ENCODE measurements at regions not wholly inside any gene's neighbourhood (a gene's known extent, or its start where the extent isn't known, plus 50 kb on each side); places are given as distances from the start of the nearest gene placed in this dataset.

DNA sequence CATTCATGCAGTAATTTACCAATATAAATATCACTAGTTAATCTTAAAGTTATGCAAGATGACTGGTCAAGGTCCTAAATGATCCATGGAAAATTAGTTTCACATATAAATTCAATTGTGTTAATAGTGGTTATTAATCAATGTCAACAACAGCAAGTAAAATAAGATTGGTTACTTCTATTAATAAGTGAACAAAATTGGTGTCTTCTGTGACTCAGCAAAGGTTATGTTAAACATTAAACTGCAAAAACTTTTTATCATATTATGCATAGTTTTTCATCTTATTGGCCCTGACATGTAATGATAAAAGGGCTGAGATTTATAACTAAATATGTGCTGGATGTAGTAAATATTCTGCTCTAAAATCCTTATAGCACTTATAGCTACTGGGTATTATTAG lies 359.0 kb upstream of the UBE2E3 start:
- TF ChIP-seq, protein P1, sequence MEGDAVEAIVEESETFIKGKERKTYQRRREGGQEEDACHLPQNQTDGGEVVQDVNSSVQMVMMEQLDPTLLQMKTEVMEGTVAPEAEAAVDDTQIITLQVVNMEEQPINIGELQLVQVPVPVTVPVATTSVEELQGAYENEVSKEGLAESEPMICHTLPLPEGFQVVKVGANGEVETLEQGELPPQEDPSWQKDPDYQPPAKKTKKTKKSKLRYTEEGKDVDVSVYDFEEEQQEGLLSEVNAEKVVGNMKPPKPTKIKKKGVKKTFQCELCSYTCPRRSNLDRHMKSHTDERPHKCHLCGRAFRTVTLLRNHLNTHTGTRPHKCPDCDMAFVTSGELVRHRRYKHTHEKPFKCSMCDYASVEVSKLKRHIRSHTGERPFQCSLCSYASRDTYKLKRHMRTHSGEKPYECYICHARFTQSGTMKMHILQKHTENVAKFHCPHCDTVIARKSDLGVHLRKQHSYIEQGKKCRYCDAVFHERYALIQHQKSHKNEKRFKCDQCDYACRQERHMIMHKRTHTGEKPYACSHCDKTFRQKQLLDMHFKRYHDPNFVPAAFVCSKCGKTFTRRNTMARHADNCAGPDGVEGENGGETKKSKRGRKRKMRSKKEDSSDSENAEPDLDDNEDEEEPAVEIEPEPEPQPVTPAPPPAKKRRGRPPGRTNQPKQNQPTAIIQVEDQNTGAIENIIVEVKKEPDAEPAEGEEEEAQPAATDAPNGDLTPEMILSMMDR (IDR thresholded peaks at IDR 0.05; ENCODE audit: insufficient read depth, low read length, missing control alignments): no peak
- H3K4me3 ChIP-seq (ENCODE audit: low read depth, low read length): no peak overlapping the region
- ChIA-PET CTCF (no interaction called here), POLR2A (interaction anchor here (1.0 kb wide), 1 partner anchor 359 kb away, joined by 3 read pairs; the partner anchor contains the start of gene UBE2E3)
- no peak for DNase-seq (ENCODE audit: low read depth, low spot score)

DNA sequence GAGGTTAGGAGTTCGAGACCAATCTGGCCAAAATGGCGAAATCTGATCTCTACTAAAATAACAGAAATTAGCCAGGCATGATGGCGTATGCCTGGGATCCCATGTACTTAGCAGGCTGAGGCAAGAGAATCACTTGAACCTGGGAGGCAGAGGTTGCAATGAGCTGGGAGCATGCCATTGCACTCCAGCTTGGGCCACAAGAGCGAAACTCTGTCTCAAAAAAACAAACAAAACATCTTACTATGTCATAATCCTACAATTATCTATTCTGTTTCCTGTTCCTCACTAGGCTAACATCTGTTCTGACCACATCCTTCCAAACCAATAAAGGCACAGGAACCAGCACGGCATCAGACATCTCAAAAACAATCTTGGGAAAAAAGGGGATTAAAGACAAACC lies 361.8 kb upstream of the UBE2E3 start:
- H3K4me3 ChIP-seq (ENCODE audit: low read depth, low read length): no peak overlapping the region
- ChIA-PET POLR2A (no interaction called here), CTCF (interaction anchor here (1.7 kb wide), 1 partner anchor 15 kb away, joined by 4 read pairs; no protein-coding TSS in a partner anchor)
- no peak for DNase-seq (ENCODE audit: low read depth, low spot score)
- TF ChIP-seq, protein P1 (IDR thresholded peaks at IDR 0.05; ENCODE audit: insufficient read depth, low read length, missing control alignments): no peak

DNA sequence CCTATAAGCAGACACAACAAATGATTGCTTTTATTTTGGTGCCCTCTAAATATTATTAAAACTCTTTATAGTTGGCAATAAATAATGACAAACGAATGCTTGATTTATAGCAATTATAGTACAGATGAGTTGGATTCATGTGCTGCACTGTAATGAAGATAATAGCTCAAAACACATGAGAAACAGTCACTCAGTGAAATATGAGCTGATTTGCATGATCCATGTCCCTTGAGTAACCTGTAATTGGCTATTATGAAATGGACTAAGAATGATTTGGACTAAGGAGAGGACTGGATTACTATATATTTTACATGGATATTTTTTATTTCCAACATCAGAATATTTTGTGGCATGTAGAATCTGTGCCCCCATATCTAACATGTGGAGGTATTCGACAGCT lies 365.6 kb upstream of the UBE2E3 start:
- CTCF ChIA-PET: interaction anchor here (1.0 kb wide), 1 partner anchor 13 kb away, joined by 3 read pairs; no protein-coding TSS in a partner anchor

DNA sequence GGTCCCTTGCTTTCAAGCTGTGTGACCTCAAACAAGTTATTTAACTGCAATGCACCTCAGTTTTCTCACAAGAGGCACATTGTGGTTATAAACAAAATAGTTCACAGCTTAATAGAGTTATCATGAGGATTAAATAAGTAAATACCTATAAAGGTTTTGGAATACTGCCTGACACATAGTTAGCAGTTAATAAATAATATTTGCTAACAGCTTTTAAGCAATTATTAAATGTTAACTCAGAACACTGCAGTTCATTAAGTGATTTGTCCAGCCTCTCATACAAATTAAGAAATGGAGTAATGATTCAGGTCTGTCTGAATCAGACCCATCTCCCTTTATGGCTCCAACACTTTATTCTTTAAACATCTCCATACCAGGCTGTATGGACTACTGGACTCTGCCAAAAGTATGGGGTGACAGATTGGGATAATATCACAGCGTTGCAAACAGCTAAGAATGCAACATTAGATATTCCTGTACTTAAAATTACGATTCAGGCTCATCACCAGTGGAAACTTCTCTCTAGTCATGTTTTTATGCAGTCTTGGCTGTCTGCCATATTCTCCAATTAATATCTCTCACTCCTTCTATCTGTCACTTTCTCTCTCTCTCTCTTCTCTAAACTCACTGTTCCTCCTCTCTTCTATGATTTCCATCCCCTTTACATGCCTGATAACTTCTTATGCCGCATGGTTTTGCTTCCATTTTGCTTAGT lies 370.6 kb upstream of the UBE2E3 start:
- ChIA-PET CTCF (interaction anchor here (0.7 kb wide), 1 partner anchor 455 kb away, joined by 3 read pairs; no protein-coding TSS in a partner anchor), POLR2A (no interaction called here)
- DNase-seq (ENCODE audit: low read depth, low spot score): no peak
- no peak overlapping the region for H3K4me3 ChIP-seq (ENCODE audit: low read depth, low read length)
- TF ChIP-seq, protein P1 (IDR thresholded peaks at IDR 0.05; ENCODE audit: insufficient read depth, low read length, missing control alignments): no peak

More for the DNA sequence above, 365.6 kb upstream of the UBE2E3 start:
- TF ChIP-seq, protein P1 (IDR thresholded peaks at IDR 0.05; ENCODE audit: insufficient read depth, low read length, missing control alignments): no peak
- no peak overlapping the region for H3K4me3 ChIP-seq (ENCODE audit: low read depth, low read length)
- POLR2A ChIA-PET: no interaction called here
- DNase-seq (ENCODE audit: low read depth, low spot score): no peak

- DNase-seq (ENCODE audit: low read depth, low spot score): no peak
- TF ChIP-seq, protein P1 (IDR thresholded peaks at IDR 0.05; ENCODE audit: insufficient read depth, low read length, missing control alignments): no peak
- CTCF ChIA-PET: no interaction called here
- H3K4me3 ChIP-seq (ENCODE audit: low read depth, low read length): no peak overlapping the region
- POLR2A ChIA-PET: no interaction called here
These were observed 372.8 kb upstream of the UBE2E3 start for GRCh38 chr2:180607514-180608049.

DNA sequence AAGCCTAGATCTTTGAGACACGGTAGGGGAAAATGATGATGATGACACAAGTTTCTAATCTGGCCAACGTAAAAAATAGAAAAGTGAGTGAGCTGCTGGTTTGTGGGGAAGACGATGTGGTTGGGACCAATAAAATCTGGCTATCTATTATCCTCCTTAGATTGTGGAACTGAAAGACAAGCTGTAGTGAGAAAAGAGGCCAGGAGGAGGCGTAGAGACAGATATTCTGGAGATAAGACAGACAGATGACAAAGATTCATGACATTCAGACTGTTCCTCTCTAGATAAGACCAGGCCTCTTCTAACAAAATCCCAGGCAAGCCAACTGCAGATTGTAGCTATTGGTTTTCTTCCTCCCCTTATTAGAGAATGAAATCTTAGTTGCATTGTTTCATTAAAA lies 376.3 kb upstream of the UBE2E3 start:
- H3K4me3 ChIP-seq (ENCODE audit: low read depth, low read length): no peak overlapping the region
- ChIA-PET POLR2A (no interaction called here), CTCF (interaction anchor here (0.8 to 1.1 kb wide), 2 partner anchors 15 to 441 kb away, joined by 3 to 4 read pairs; no protein-coding TSS in a partner anchor)
- no peak for DNase-seq (ENCODE audit: low read depth, low spot score)
- TF ChIP-seq, protein P1 (IDR thresholded peaks at IDR 0.05; ENCODE audit: insufficient read depth, low read length, missing control alignments): no peak
